ENCODE measurements at regions not wholly inside any gene's neighbourhood (a gene's known extent, or its start where the extent isn't known, plus 50 kb on each side); places are given as distances from the start of the nearest gene placed in this dataset.
A peak's percentile ranks its signal among the peaks of the same experiment; 100 is the strongest.

DNA sequence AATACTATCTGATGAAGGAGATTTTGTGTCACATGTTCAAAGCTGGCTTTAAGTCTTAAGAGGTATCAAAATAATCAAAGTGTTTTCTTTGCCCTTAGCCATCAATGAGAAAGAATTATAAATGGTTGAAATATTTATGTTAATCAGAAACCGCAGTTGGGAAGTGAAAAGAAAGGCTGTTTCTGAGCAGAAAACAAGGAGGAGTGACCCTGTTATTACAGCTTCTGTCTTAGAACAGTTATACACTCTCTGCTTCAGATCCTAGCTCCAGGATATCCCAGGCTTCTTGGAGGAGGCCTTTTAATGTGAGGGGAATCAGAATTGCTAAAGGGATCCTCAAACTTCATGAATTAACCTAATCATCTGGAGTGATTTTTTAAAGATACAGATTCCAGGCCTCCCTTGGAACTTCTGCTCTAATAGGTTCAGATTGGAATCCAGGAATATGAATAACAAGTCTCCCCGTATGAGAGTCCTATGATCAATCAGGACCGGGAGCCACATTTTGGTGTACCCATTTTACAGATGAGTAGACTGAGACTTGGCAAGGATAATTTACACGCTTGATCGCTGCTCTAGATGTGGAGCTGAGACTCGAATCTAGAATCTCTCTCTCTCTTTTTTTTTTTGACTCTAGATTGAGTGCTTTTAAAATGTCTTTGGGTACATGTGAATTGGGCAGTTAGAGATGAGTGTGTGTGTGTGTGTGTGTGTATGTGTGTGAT lies 50.8 kb upstream of the JAG1 start:
- no peak for DNase-seq (ENCODE audit: low spot score)
- in situ Hi-C loops (cut with HindIII; ENCODE audit: low sequenced_read_pairs) = no loop called here

DNA sequence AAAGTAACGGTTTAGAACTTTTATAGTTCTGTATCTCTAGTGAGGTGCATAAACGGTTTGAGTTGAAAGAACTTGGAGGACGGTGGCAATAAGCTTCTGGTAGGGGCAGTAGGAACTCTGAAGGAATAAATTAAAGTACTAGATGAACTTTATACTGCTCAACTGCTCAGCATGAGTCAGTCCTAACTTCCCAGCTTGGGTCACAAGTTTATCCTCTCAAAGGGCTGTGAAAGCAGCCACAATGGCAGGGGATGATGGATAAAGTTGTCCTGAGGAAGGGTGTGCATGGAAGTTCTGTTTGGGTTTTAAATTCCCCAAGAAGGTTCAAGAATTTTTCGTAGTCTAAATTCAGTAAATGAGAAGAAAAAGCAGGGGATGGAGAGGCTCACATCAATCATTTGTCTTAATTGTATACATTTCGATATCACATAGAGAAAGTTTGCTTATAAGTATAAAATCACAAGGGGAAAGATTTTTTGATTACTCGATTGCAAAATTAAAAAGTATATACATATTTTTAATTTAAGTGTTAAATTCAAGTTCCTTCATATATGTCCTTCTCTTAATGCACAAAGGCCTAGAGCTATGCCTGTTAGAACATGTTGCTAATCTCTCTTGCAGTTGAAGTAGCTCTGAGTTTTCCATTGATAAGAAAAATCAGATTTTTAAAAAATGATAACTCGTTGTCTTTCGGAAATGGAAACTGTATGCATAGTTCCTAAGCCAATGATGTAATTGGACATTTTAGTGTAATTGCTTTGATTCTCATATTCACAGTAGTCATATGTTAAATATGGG lies 55.3 kb upstream of the JAG1 start:
- in situ Hi-C loops (cut with HindIII; ENCODE audit: low sequenced_read_pairs) = no loop called here
- DNase-seq (ENCODE audit: low spot score) = no peak

DNA sequence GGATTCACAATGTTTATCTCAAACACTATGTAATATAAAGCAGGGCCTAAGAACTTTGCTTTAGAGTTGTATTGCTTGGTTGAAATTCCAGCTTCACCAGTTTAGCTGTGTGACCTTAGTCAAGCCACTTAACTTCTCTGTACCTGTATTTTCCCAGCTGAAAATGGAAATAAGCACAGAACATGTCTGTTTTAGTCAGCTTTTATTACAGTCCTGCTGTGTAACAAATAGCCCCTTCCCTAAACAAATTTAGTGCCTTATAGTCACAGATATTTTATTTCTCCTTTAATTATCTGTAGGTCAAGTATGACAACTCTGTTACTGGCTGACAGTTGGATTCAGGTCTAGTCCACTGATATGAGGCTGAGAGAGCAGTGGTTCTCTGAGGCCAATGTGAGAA lies 56.0 kb upstream of the JAG1 start:
- in situ Hi-C loops (cut with HindIII; ENCODE audit: low sequenced_read_pairs) = no loop called here

DNA sequence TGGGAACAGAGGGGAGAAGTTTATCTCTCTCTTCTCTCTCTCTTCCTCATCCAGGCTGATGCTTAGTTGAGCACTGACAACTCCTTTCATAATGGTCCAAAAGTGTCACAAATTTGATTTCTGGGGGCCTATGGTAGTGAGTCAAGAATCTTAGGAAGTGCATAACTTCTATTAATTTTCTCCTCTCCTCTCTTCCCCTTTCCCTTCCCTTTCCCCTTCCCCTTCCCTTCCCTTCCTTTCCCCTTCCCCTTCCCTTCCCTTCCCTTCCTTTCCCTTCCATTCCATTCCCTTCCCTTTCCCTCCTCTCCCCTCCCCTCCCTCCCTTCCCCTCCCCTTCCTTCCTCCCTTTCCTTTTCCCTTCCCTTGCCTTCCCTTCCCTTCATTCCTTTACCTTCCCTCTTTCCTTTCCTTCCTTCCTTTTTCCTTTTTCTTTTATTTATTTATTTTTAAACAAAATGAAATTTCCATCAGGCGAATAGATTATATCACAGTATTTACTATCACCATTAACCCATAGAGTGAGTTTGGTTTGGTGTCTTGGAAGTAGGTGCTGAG lies 56.9 kb upstream of the JAG1 start:
- in situ Hi-C loops (cut with HindIII; ENCODE audit: low sequenced_read_pairs) = no loop called here
- DNase-seq (ENCODE audit: low spot score) = no peak

More for the DNA sequence above, 56.0 kb upstream of the JAG1 start:
- no peak for DNase-seq (ENCODE audit: low spot score)

DNA sequence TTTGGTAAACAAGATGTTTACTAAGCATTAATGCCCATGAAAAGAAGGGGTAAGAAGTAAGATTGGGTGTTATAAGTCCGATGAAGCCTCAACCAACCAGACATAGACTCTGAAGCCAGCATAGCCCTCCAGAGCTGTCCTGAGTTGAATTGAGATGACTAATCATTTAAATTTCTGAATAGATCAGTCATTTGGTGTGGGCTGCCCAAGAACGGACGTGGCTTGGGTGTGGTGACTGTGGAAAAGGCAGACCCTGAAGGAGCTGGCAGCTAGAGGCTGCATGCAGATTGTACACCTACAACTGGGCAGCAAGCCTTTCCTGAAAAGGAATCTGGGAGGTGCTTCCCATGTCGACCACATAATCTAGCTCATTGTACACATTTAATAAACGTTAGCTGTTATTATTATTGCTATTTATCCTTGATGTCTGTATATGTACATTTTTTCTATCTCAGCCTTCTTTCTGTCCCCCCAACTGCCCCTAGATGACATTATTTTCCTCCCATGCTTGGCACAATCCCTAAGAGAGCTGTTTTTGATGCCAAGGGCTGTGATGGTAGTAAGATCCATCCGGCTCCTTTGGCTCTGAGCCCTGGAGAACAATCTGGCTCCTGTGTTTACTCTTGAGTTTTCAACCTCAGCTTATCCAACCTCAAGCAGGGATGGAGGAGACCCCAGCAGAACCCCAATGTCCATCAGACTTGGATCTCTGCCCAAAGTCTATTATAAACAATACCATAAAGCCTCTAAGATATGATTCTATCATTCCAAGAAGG lies 57.6 kb upstream of the JAG1 start:
- in situ Hi-C loops (cut with HindIII; ENCODE audit: low sequenced_read_pairs) = no loop called here
- DNase-seq (ENCODE audit: low spot score) = peak; percentile 93

DNA sequence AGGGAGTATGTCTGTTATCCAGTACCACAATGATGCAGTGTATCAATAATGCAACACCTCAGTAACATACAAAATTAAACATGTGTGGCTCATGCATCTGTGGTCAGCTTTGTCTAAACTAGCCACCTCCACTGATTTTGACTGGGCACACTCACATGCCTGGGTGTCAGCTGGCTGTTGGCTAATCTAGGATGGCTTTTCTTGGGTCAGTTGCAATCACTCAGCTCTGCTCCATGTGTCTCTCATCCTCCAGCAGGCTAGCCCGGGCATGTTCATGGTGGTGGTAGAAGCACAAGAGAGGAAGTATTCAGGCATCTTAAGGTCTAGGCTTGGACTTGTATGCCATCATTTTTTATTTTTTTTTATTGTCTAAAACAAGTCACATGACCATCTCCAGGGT lies 59.3 kb upstream of the JAG1 start:
- in situ Hi-C loops (cut with HindIII; ENCODE audit: low sequenced_read_pairs) = no loop called here
- no peak for DNase-seq (ENCODE audit: low spot score)

DNA sequence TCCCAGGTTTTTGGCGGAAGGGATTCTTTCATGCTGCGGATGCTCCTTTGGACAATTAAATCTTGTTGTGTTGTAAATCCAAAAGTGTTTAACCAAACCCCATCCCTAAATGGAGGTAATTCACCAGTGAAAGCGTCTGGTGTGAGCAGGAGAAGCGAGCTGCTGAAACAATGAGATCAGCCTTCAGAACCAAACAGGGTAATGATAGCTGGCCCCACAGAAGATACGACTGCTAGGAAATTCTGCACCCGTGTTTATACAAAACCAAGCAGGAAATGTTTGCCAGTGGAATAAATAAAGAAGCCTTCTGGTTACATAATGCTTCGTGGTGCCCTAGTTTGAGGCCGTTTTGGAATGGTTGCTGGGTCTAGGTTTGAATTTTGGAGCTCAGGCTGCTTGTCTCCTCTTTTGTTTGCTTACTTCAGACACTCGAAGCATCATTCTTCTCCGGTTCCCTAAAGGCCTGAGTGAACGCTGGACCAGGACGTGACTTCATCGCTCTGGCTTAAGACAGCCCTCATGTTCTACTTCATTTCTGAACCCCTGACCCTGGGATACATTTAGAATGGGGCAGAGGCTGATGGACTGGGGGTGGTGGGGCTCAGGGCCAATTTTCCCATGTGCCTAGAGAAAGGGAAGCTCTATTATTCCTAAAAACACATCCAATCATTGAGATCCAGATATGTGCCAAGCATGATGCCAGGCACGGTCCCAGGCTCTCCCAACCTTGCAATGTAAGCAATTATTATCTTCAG lies 61.6 kb upstream of the JAG1 start:
- in situ Hi-C loops (cut with HindIII; ENCODE audit: low sequenced_read_pairs) = no loop called here
- DNase-seq (ENCODE audit: low spot score) = no peak

DNA sequence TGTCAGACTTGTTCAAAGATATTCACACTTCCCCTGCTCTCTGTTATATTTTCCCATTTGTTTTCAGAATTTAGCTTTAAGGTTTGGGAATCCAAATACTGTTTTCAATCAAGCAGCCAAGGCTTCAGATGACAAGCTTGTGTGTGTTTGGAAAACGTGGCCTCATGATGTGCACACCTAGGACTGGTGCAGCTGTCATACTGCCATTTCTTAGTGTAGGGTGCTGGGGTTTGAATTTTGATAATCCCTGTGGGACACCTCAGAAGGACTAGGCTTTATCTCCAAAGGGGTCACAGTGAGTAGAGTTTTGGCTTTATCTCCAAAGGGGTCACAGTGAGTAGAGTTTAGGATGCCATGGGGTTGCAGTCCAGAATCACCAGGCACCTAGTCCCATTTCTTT lies 65.3 kb upstream of the JAG1 start:
- DNase-seq (ENCODE audit: low spot score) = no peak
- in situ Hi-C loops (cut with HindIII; ENCODE audit: low sequenced_read_pairs) = no loop called here

DNA sequence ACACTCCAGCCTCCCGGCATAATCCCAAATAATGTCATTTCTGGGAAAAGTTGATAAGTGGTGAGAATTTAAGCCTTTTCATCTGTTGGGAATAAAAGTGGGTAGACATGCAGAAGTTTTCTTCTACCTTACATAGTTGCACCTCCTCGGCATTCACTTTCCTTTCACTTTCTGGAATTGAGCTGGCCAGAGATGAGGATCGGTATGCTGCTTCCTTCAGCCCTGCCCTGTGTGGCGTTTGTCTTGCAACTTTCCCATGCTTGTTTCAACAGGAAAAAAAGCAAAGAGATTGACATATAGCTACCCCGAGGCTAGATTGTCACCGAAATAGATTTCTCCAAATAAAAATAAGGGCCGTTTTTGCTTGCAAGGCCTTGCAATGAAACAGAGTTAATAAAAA lies 65.8 kb upstream of the JAG1 start:
- in situ Hi-C loops (cut with HindIII; ENCODE audit: low sequenced_read_pairs) = no loop called here
- no peak for DNase-seq (ENCODE audit: low spot score)

DNA sequence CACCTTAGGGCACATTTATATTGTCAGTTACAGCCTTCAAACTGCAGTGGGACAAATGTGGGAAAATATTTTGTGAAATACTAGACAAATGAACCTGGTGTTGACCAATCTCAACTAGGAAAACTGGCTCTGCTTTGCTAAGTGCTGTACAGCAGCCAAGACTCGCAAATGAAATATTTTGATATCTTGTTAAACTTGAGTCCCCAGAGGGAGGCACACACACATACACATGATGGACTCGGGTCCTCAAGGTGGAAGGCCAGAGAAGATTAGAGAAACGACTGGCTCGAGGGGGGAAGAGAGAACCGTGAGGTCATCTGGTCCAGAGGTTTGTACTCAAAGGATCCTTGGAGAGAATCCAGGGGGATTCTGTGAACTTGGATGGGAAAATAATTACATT lies 67.3 kb upstream of the JAG1 start:
- in situ Hi-C loops (cut with HindIII; ENCODE audit: low sequenced_read_pairs) = no loop called here
- DNase-seq (ENCODE audit: low spot score) = no peak

DNA sequence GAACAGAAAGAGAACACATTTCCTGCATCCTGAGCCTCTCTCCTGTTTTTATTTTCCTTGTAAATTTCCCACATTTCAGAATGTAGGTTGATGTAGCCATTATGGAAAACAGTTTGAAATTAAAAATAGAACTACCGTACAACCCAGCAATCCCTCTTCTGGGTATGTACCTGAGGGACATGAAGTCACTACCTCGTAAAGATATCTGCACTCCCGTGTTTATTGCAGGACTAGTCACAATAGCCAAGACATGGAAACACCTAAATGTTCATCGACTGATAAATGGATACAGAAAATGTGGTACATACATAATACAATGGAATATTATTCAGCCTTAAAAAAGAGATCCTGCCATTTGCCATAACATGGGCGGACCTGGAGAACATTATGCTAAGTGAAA lies 72.0 kb upstream of the JAG1 start:
- DNase-seq (ENCODE audit: low spot score) = no peak

DNA sequence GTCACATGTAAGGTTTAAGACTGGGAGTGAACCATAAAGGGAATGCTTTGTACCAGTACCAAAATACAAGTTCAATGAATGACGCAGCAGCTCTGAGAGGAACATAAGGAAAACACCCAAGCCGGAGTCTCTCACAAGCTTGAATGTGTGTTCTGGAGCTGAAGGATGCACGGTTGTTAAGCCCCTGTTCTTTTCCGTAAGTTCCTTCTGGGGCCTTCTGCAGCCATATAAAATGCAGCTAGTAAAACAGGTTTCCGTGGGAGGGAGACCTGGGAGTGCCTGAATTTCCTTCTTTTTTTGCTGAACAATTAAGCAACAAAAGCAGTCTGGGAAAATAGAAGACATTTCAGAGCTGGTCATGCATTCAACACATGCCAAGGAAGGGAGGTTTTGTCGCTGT lies 73.2 kb upstream of the JAG1 start:
- in situ Hi-C loops (cut with HindIII; ENCODE audit: low sequenced_read_pairs) = no loop called here
- no peak for DNase-seq (ENCODE audit: low spot score)

More for the DNA sequence above, 72.0 kb upstream of the JAG1 start:
- in situ Hi-C loops (cut with HindIII; ENCODE audit: low sequenced_read_pairs) = no loop called here

DNA sequence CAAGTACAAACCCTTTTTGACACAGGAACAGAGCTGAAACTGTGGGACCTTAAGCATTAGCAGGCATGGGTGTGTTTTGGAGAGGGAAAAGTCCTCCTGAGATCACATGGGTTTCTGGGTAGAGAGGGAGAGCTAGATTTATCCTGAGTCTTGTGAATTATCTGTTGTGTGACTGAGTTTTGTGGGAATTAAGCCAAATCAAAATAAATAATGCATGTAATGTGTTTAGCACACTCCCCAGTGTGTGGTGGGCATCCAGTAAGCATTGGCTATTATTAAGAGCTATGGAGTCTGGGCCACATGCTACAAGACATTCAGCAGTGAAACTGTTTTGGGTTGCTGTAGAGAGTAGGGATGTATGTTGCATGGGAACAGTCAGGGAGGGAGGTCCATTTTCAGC lies 75.3 kb upstream of the JAG1 start:
- in situ Hi-C loops (cut with HindIII; ENCODE audit: low sequenced_read_pairs) = no loop called here
- no peak for DNase-seq (ENCODE audit: low spot score)

DNA sequence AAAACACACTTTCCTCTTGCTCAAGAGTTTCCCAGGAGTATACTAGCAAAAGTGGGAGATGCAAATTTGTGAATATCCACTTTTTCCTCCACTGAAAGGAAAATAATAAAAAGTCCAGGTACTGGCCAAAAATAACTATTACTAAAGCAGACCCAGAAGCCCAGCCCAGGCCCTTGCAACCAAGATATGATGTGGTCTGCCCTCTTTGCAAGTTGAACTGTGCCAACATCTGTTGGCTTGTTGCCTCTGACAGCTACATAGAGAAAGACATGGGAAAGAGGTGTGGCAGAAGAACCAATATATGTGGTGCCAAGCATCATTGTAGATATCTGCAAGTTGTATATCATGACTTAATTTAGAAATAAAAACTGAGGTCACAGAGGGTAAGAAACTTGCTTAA lies 78.4 kb upstream of the JAG1 start:
- DNase-seq (ENCODE audit: low spot score) = no peak
- in situ Hi-C loops (cut with HindIII; ENCODE audit: low sequenced_read_pairs) = no loop called here

DNA sequence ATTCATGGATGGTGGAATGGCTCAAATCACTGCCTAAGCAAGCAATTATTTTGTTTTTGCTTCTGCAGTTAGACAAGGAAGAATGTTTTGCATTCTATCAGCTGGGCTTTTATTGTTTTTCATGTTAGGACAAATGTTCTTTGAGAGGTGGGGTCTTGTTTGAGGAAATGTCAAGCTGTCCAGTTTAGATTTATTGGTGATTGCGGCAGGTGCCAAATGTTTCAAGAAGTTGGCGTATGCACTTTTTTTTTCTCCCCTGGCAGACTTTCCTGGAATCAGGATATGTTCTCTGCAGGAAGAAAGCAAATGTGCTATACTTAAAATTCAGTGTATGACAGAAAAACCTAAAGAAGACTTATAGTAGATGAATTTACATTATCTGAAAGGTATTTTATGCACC lies 81.0 kb upstream of the JAG1 start:
- in situ Hi-C loops (cut with HindIII; ENCODE audit: low sequenced_read_pairs) = no loop called here
- no peak for DNase-seq (ENCODE audit: low spot score)

DNA sequence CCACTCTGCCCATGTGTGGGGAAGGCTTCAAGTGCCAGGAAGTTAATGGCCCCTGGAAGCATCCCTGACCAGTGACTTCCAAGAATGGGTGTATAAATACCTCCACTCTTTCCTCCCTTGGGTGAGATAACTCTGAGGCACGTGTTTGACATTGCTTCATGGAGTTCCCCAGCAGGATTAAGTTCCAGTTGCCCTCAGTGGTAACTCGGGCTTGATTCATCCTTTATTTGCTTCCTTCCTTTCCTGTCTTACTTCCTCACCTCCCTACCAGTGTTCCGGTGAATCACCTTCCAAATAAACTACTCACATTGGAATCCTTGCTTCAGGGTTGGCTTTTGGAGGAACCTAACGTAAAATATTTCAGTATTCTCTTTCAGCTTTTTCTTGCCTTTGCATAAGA lies 84.6 kb upstream of the JAG1 start:
- no peak for DNase-seq (ENCODE audit: low spot score)
- in situ Hi-C loops (cut with HindIII; ENCODE audit: low sequenced_read_pairs) = no loop called here

DNA sequence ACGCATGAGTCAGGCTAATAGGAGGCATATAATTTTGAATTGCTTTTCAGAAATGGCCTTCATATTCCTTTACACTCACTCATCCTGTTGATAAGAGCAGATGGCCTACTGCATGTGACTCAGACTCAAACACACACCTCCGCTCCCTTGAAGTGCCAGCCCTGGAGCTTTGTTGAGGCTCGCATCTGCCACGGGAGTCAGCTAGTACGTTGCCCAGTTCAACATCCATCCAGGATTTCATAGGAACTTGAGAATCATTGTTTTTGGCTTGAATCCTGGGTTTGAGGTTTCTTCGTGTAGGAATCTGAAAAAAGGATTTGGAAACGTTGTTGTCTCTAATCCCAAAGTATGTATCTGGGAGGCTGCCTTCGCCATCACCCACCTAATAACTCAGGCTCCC lies 87.4 kb upstream of the JAG1 start:
- no peak for DNase-seq (ENCODE audit: low spot score)
- in situ Hi-C loops (cut with HindIII; ENCODE audit: low sequenced_read_pairs) = no loop called here

DNA sequence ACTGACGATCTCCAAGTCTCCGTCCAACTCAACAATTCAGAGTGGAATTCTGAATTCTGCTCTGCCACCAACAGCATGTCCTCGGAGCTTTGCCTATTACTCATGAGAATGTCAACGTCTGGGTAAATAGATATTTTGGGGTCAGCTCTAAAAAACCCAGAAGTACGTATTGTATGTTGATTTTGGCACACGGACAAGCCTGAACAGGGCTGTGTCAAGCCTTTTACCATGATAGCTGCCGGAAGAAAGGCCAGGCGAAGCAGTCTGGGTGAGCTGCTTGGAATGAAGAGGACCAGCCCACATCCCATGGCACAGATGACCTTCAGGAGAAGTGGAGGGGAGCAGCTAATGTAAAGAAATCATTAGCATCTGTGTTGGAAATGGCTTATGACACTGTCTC lies 88.0 kb upstream of the JAG1 start:
- DNase-seq (ENCODE audit: low spot score) = no peak
- in situ Hi-C loops (cut with HindIII; ENCODE audit: low sequenced_read_pairs) = no loop called here

DNA sequence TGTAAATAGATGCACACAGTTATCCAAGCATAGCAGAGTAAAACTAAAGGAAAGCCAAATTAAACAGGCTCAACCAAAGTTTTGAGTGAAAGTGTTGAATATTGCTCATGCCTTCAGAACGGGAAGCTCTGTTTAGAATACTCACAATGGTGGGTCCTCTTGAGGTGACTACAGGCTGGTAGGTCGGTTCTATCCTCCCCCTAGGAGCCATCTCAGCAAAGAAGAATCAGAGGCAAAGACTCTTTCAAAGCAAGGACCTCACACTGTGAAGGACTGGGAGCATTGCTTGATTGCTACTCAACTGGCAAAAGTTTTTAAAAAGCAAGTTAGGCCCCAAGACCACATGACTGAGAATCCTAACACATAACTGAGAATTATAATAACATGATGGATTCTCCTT lies 88.4 kb upstream of the JAG1 start:
- no peak for DNase-seq (ENCODE audit: low spot score)
- in situ Hi-C loops (cut with HindIII; ENCODE audit: low sequenced_read_pairs) = no loop called here
